ENCODE measurements at regions not wholly inside any gene's neighbourhood (a gene's known extent, or its start where the extent isn't known, plus 50 kb on each side); places are given as distances from the start of the nearest gene placed in this dataset.

GRCh38 chr19:27796073-27796472 lies 1416.9 kb downstream of the UQCRFS1 start:
- no peak for DNase-seq (ENCODE audit: low read depth, low spot score)
- no peaks in the 10 kb centered on the region; the same call in 1 of the 2 replicates for H3K4me1 ChIP-seq (ENCODE audit: control insufficient read depth, insufficient read depth, low read length)
- no peaks in the 10 kb centered on the region for H3K9me3 ChIP-seq (ENCODE audit: control insufficient read depth, insufficient read depth, low read length)
- no CpG with 5 or more reads among the region's 2 CpGs for WGBS (ENCODE audit: insufficient coverage, insufficient read length)
- H3K27ac ChIP-seq (ENCODE audit: low read length), result no peak overlapping the region
- no peak overlapping the region for H3K4me3 ChIP-seq (ENCODE audit: low read length)
- no peaks in the 10 kb centered on the region for H3K27me3 ChIP-seq (ENCODE audit: control insufficient read depth, insufficient read depth, low read length)
- no peaks in the 10 kb centered on the region for H3K36me3 ChIP-seq (ENCODE audit: control insufficient read depth, insufficient read depth, low read length)

- Histone ChIP-seq H3K36me3 (ENCODE audit: control insufficient read depth, insufficient read depth, low read length) (no peaks in the 10 kb centered on the region), H3K4me3 (ENCODE audit: low read length) (no peak overlapping the region; the same call in 1 of the 2 replicates), H3K27ac (ENCODE audit: low read length) (no peak overlapping the region), H3K9me3 (ENCODE audit: control insufficient read depth, insufficient read depth, low read length) (no peaks in the 10 kb centered on the region), H3K27me3 (ENCODE audit: control insufficient read depth, insufficient read depth, low read length) (no peaks in the 10 kb centered on the region), H3K4me1 (ENCODE audit: control insufficient read depth, insufficient read depth, low read length) (no peaks in the 10 kb centered on the region; the same call in 1 of the 2 replicates)
- DNase-seq (ENCODE audit: low read depth, low spot score), result no peak
- no CpG with 5 or more reads among the region's 2 CpGs for WGBS (ENCODE audit: insufficient coverage, insufficient read length)
Measured at GRCh38 chr19:27795369-27795768, 1417.6 kb downstream of the UQCRFS1 start.

GRCh38 chr19:27794494-27795042 lies 1418.4 kb downstream of the UQCRFS1 start:
- H3K9me3 ChIP-seq (ENCODE audit: control insufficient read depth, insufficient read depth, low read length), result no peaks in the 10 kb centered on the region
- DNase-seq (ENCODE audit: low read depth, low spot score), result no peak
- no peaks in the 10 kb centered on the region for H3K27me3 ChIP-seq (ENCODE audit: control insufficient read depth, insufficient read depth, low read length)
- H3K4me3 ChIP-seq (ENCODE audit: low read length), result peak overlapping the region; percentile 71
- no peaks in the 10 kb centered on the region for H3K36me3 ChIP-seq (ENCODE audit: control insufficient read depth, insufficient read depth, low read length)
- WGBS (ENCODE audit: insufficient coverage, insufficient read length), result no CpG with 5 or more reads among the region's 15 CpGs
- no peak overlapping the region for H3K27ac ChIP-seq (ENCODE audit: low read length)
- no peaks in the 10 kb centered on the region; the same call in 1 of the 2 replicates for H3K4me1 ChIP-seq (ENCODE audit: control insufficient read depth, insufficient read depth, low read length)

GRCh38 chr19:27793644-27794493 lies 1419.1 kb downstream of the UQCRFS1 start:
- Histone ChIP-seq H3K4me3 (ENCODE audit: low read length) (peak overlapping the region; percentile 71), H3K36me3 (ENCODE audit: control insufficient read depth, insufficient read depth, low read length) (no peaks in the 10 kb centered on the region), H3K27ac (ENCODE audit: low read length) (no peak overlapping the region), H3K4me1 (ENCODE audit: control insufficient read depth, insufficient read depth, low read length) (no peaks in the 10 kb centered on the region; the same call in 1 of the 2 replicates), H3K9me3 (ENCODE audit: control insufficient read depth, insufficient read depth, low read length) (no peaks in the 10 kb centered on the region), H3K27me3 (ENCODE audit: control insufficient read depth, insufficient read depth, low read length) (no peaks in the 10 kb centered on the region)
- DNase-seq (ENCODE audit: low read depth, low spot score), result no peak
- WGBS (ENCODE audit: insufficient coverage, insufficient read length), result no CpG with 5 or more reads among the region's 51 CpGs

GRCh38 chr19:27793128-27793643 lies 1419.8 kb downstream of the UQCRFS1 start:
- no peaks in the 10 kb centered on the region for H3K9me3 ChIP-seq (ENCODE audit: control insufficient read depth, insufficient read depth, low read length)
- H3K36me3 ChIP-seq (ENCODE audit: control insufficient read depth, insufficient read depth, low read length), result no peaks in the 10 kb centered on the region
- no peaks in the 10 kb centered on the region; the same call in 1 of the 2 replicates for H3K4me1 ChIP-seq (ENCODE audit: control insufficient read depth, insufficient read depth, low read length)
- no CpG with 5 or more reads among the region's 20 CpGs for WGBS (ENCODE audit: insufficient coverage, insufficient read length)
- no peak for DNase-seq (ENCODE audit: low read depth, low spot score)
- peak overlapping the region; percentile 71; the same call in 1 of the 2 replicates for H3K4me3 ChIP-seq (ENCODE audit: low read length)
- no peaks in the 10 kb centered on the region for H3K27me3 ChIP-seq (ENCODE audit: control insufficient read depth, insufficient read depth, low read length)
- H3K27ac ChIP-seq (ENCODE audit: low read length), result no peak overlapping the region

- no peaks in the 10 kb centered on the region for H3K27me3 ChIP-seq (ENCODE audit: control insufficient read depth, insufficient read depth, low read length)
- no peaks in the 10 kb centered on the region for H3K36me3 ChIP-seq (ENCODE audit: control insufficient read depth, insufficient read depth, low read length)
- WGBS (ENCODE audit: insufficient coverage, insufficient read length), result no CpG with 5 or more reads among the region's 6 CpGs
- no peak for DNase-seq (ENCODE audit: low read depth, low spot score)
- no peak overlapping the region for H3K27ac ChIP-seq (ENCODE audit: low read length)
- peak overlapping the region; percentile 71; the same call in 1 of the 2 replicates for H3K4me3 ChIP-seq (ENCODE audit: low read length)
- no peaks in the 10 kb centered on the region for H3K9me3 ChIP-seq (ENCODE audit: control insufficient read depth, insufficient read depth, low read length)
- H3K4me1 ChIP-seq (ENCODE audit: control insufficient read depth, insufficient read depth, low read length), result no peaks in the 10 kb centered on the region; the same call in 1 of the 2 replicates
Measured at GRCh38 chr19:27792576-27793127, 1420.3 kb downstream of the UQCRFS1 start.

GRCh38 chr19:27780367-27781075 lies 1432.4 kb downstream of the UQCRFS1 start:
- H3K4me1 ChIP-seq (ENCODE audit: control insufficient read depth, insufficient read depth, low read length), result no peaks in the 10 kb centered on the region
- no peak overlapping the region for H3K27ac ChIP-seq (ENCODE audit: low read length)
- H3K4me3 ChIP-seq (ENCODE audit: low read length), result no peak overlapping the region
- no peaks in the 10 kb centered on the region for H3K9me3 ChIP-seq (ENCODE audit: control insufficient read depth, insufficient read depth, low read length)
- no CpG with 5 or more reads among the region's 10 CpGs for WGBS (ENCODE audit: insufficient coverage, insufficient read length)
- no peaks in the 10 kb centered on the region for H3K36me3 ChIP-seq (ENCODE audit: control insufficient read depth, insufficient read depth, low read length)
- DNase-seq (ENCODE audit: low read depth, low spot score), result no peak
- no peaks in the 10 kb centered on the region for H3K27me3 ChIP-seq (ENCODE audit: control insufficient read depth, insufficient read depth, low read length)

GRCh38 chr19:27779954-27780353 lies 1433.0 kb downstream of the UQCRFS1 start:
- H3K4me3 ChIP-seq (ENCODE audit: low read length), result no peak overlapping the region
- H3K9me3 ChIP-seq (ENCODE audit: control insufficient read depth, insufficient read depth, low read length), result no peaks in the 10 kb centered on the region
- H3K27me3 ChIP-seq (ENCODE audit: control insufficient read depth, insufficient read depth, low read length), result no peaks in the 10 kb centered on the region
- no CpG with 5 or more reads among the region's 1 CpG for WGBS (ENCODE audit: insufficient coverage, insufficient read length)
- no peaks in the 10 kb centered on the region for H3K36me3 ChIP-seq (ENCODE audit: control insufficient read depth, insufficient read depth, low read length)
- H3K27ac ChIP-seq (ENCODE audit: low read length), result no peak overlapping the region
- DNase-seq (ENCODE audit: low read depth, low spot score), result no peak
- H3K4me1 ChIP-seq (ENCODE audit: control insufficient read depth, insufficient read depth, low read length), result no peaks in the 10 kb centered on the region

- no peak overlapping the region for H3K4me3 ChIP-seq (ENCODE audit: low read length)
- no peaks in the 10 kb centered on the region for H3K36me3 ChIP-seq (ENCODE audit: control insufficient read depth, insufficient read depth, low read length)
- no peaks in the 10 kb centered on the region for H3K4me1 ChIP-seq (ENCODE audit: control insufficient read depth, insufficient read depth, low read length)
- DNase-seq (ENCODE audit: low read depth, low spot score), result no peak
- H3K27me3 ChIP-seq (ENCODE audit: control insufficient read depth, insufficient read depth, low read length), result no peaks in the 10 kb centered on the region; the same call in 1 of the 2 replicates
- H3K27ac ChIP-seq (ENCODE audit: low read length), result no peak overlapping the region
- H3K9me3 ChIP-seq (ENCODE audit: control insufficient read depth, insufficient read depth, low read length), result 0 out of 2 replicates have a peak, but pooled peaks cover 2% of the 10 kb centered on the region
- WGBS (ENCODE audit: insufficient coverage, insufficient read length), result no CpG with 5 or more reads among the region's 7 CpGs
Measured at GRCh38 chr19:27777726-27778125, 1435.2 kb downstream of the UQCRFS1 start.

GRCh38 chr19:27777242-27777641 lies 1435.7 kb downstream of the UQCRFS1 start:
- Histone ChIP-seq H3K4me3 (ENCODE audit: low read length) (no peak overlapping the region), H3K4me1 (ENCODE audit: control insufficient read depth, insufficient read depth, low read length) (no peaks in the 10 kb centered on the region), H3K27me3 (ENCODE audit: control insufficient read depth, insufficient read depth, low read length) (peaks cover 3% of the 10 kb centered on the region; the same call in 1 of the 2 replicates), H3K36me3 (ENCODE audit: control insufficient read depth, insufficient read depth, low read length) (no peaks in the 10 kb centered on the region), H3K9me3 (ENCODE audit: control insufficient read depth, insufficient read depth, low read length) (0 out of 2 replicates have a peak, but pooled peaks cover 2% of the 10 kb centered on the region), H3K27ac (ENCODE audit: low read length) (no peak overlapping the region)
- WGBS (ENCODE audit: insufficient coverage, insufficient read length), result no CpG with 5 or more reads among the region's 7 CpGs
- no peak for DNase-seq (ENCODE audit: low read depth, low spot score)

All from iPS DF 6.9 (cell line).